HepG2 (cell line): ENCODE measurements at regions not wholly inside any gene's neighbourhood (a gene's known extent, or its start where the extent isn't known, plus 50 kb on each side); places are given as distances from the start of the nearest gene placed in this dataset.

ENCODE experiments used
- ATAC-seq: fragments of 200-7000 bp; cut with Tn5 transposase; 3 replicates; pipeline ENCODE4 v1.9.1; 2020; ENCODE audit warnings: mild to moderate bottlenecking, moderate library complexity
- BruUV-seq: library from RNA; stranded (reverse); fragments of 400-500 nt; replicated peaks from 2 replicates; lab custom pipeline; 2021; lab: Mats Ljungman, UMichigan
- CTCF ChIA-PET: fragments of 300-600 bp; formaldehyde crosslinking; extraction: SDS; loops from one replicate; lab custom pipeline; 2021; ENCODE audit warnings: low total read pairs, inconsistent platforms, low intra/inter-chr PET ratio; lab: Yijun Ruan, JAX
- POLR2A ChIA-PET: fragments of 350-600 bp; sonication (Branson Sonifier 250); formaldehyde crosslinking; loops from one replicate; lab custom pipeline; 2020; ENCODE audit warnings: antibody characterized with exemption, inconsistent platforms; lab: Yijun Ruan, JAX
- DNase-seq: peaks from one replicate; pipeline ENCODE4 v3.0.0-alpha.2; 2015; ENCODE audit warnings: low spot score
- FAIRE-seq: peaks from 3 replicates; lab custom pipeline; 2011; peaks lifted over from hg19 to GRCh38; lab: Jason Lieb, UNC
- H2AFZ ChIP-seq: one replicate; pipeline ENCODE4 v1.6.1; 2011; ENCODE audit warnings: low read length, inconsistent platforms
- H3K27ac ChIP-seq: fragments of 300-600 bp; 3 replicates; pipeline ENCODE4 v1.8.0; 2011; ENCODE audit warnings: mixed run types, mild to moderate bottlenecking, mixed read lengths, low read length, inconsistent platforms; ENCODE audit not compliant: insufficient read depth; ENCODE audit errors: extremely low read length
- H3K27me3 ChIP-seq, 2 experiments: fragments of 200-600 bp in 1 of 2; 2 replicates in 1 of 2; 3 replicates in 1 of 2; pipeline versions ENCODE4 v1.6.0 to v1.8.0; 2011; ENCODE audit warnings: low read length in 2 of 2, mild to moderate bottlenecking in 2 of 2, moderate library complexity in 2 of 2, inconsistent platforms in 1 of 2; ENCODE audit not compliant: insufficient read depth in 2 of 2, control insufficient read depth in 1 of 2
- H3K36me3 ChIP-seq, 2 experiments: fragments of 200-600 bp in 1 of 2; replicated peaks in 1 of 2; 2 replicates in 1 of 2; 3 replicates in 1 of 2; pipeline versions ENCODE4 v1.5.1 to v1.8.0; 2011; ENCODE audit warnings: low read length in 2 of 2, inconsistent platforms in 1 of 2; ENCODE audit not compliant: insufficient read depth in 2 of 2, control insufficient read depth in 1 of 2
- H3K4me1 ChIP-seq: 2 replicates; pipeline ENCODE4 v1.5.1; 2012; ENCODE audit warnings: low read length, inconsistent platforms; ENCODE audit not compliant: insufficient read depth
- H3K4me2 ChIP-seq: 2 replicates; pipeline ENCODE4 v1.6.0; 2011; ENCODE audit warnings: low read depth, low read length, inconsistent platforms
- H3K4me3 ChIP-seq, 3 experiments: fragments of 200-600 bp in 1 of 3; sonication (generic), shearing (Covaris generic) in 1 of 3; replicated peaks in 1 of 3; 2 replicates each; pipeline ENCODE4 v1.5.1; 2011 to 2016; ENCODE audit warnings: low read length in 3 of 3, inconsistent platforms in 2 of 3, low read depth in 2 of 3, mild to moderate bottlenecking in 2 of 3, control low read depth in 1 of 3, mixed read lengths in 1 of 3; ENCODE audit not compliant: insufficient read depth in 1 of 3
- H3K79me2 ChIP-seq: one replicate; pipeline ENCODE4 v1.6.1; 2011; ENCODE audit warnings: low read length, inconsistent platforms; ENCODE audit not compliant: insufficient read depth
- H3K9ac ChIP-seq: 2 replicates; pipeline ENCODE4 v1.6.0; 2011; ENCODE audit warnings: mild to moderate bottlenecking, low read depth, low read length, inconsistent platforms; ENCODE audit not compliant: insufficient read depth
- H3K9me3 ChIP-seq: 2 replicates; pipeline ENCODE4 v1.5.1; 2012; ENCODE audit warnings: mild to moderate bottlenecking, low read length
- H4K20me1 ChIP-seq: 2 replicates; pipeline ENCODE4 v1.6.0; 2011; ENCODE audit warnings: inconsistent platforms, mild to moderate bottlenecking, low read length, moderate library complexity; ENCODE audit not compliant: insufficient read depth
- FOXA1 ChIP-seq, 2 experiments: fragments of 450-650 bp in 1 of 2; sonication (generic) in 1 of 2; formaldehyde crosslinking in 1 of 2; IDR thresholded peaks; 2 replicates each; pipeline versions ENCODE4 v1.4.0 to v1.6.1; 2016 to 2020; ENCODE audit warnings: missing genetic modification reagents in 1 of 2
- GTF3A ChIP-seq: sonication (generic); formaldehyde crosslinking; conservative IDR thresholded peaks from 2 replicates; pipeline ENCODE4 v1.4.0; 2020; ENCODE audit warnings: mild to moderate bottlenecking, missing genetic modification reagents
- KAT7 ChIP-seq: IDR thresholded peaks from 2 replicates; pipeline ENCODE4 v1.6.1; 2018; ENCODE audit warnings: borderline replicate concordance, missing compliant biosample characterization
- TEAD2 ChIP-seq: sonication (generic); formaldehyde crosslinking; IDR thresholded peaks from 2 replicates; pipeline ENCODE4 v1.9.0; 2021; ENCODE audit warnings: missing genetic modification reagents
- ZNF607 ChIP-seq: sonication (generic); formaldehyde crosslinking; IDR thresholded peaks from 2 replicates; pipeline ENCODE4 v1.5.1; 2020; ENCODE audit warnings: missing genetic modification reagents, mild to moderate bottlenecking, borderline replicate concordance
- ZNF615 ChIP-seq: sonication (generic); formaldehyde crosslinking; IDR thresholded peaks from 2 replicates; pipeline ENCODE4 v1.5.0; 2020; ENCODE audit warnings: mild to moderate bottlenecking, missing genetic modification reagents, borderline replicate concordance
- WGBS: methylation state at CpG from one replicate; pipeline ENCODE4 v1.1.6; 2017; ENCODE audit warnings: low lambda C conversion rate; 5-methylcytosine and 5-hydroxymethylcytosine counted together
- in situ Hi-C: cut with HindIII; loops from 2 replicates; pipeline ENCODE4 v1.10.0; 2017; ENCODE audit warnings: low pct_unique_long_range_greater_than_20kb; ENCODE audit not compliant: extremely low pct_ligation_motif_present
- intact Hi-C: fragments of 100-400 bp; cut with micrococcal nuclease; formaldehyde crosslinking; loops from one replicate; pipeline ENCODE4 v1.10.0; 2022; ENCODE audit not compliant: unreplicated experiment
- TF ChIP-seq, protein P1 (sequence below): IDR thresholded peaks from 2 replicates; pipeline ENCODE4 v1.6.1; 2012; ENCODE audit warnings: low read depth, low read length, improper control_type of control experiment
- TF ChIP-seq, protein P2 (sequence below): sonication (generic); formaldehyde crosslinking; IDR thresholded peaks from 2 replicates; pipeline ENCODE4 v1.5.0; 2020; ENCODE audit warnings: mild to moderate bottlenecking, missing genetic modification reagents

DNA sequence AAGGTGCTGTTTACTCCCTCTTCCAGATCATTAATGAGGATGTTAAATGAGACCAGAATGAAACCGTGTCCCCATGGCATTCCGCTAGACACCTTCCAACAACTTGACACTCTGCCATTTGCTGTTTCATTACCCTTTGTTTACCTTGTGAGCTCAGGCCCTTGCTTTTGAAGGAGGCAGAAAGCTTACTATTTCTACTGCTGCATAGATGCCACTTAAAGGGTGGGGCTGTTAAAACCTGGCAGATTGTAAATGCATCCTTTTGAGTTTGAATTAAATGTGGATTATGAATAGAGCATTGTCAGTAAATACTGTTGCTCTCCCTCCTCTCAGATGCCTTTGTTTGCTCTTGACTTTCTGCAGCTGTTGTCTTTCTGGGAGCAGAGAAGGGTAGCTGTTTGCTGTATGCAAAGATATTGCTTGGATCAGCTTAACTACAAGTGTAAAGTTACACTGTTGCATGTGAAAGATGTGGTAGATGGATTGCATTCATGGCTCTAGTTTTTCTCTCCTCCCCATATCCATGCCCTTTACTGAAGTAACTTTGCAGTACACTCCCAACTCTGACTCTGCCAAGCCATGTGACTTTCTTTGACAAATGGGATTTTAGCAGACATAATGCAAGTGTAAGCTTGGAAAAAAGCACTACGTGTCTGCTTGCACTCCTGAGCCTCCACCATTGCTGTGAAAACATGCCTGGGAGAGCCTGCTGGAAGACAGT, 75.0 kb upstream of the DHX15 start:
- BruUV-seq, result no TSS peak
- H3K36me3 ChIP-seq, result no peaks in the 10 kb centered on the region
- no peak for DNase-seq
- H3K9me3 ChIP-seq, result no peaks in the 10 kb centered on the region
- no peaks in the 10 kb centered on the region for H4K20me1 ChIP-seq
- intact Hi-C loops (no loop called here), in situ Hi-C loops (no loop called here)
- H3K9ac ChIP-seq, result no peak overlapping the region
- 9% methylated on average over 3 of the region's 3 CpGs for WGBS
- H3K79me2 ChIP-seq, result no peaks in the 10 kb centered on the region
- CTCF ChIA-PET, result no interaction called here
- POLR2A ChIA-PET, result no interaction called here
- peaks cover 39% of the 10 kb centered on the region for H3K4me1 ChIP-seq
- H2AFZ ChIP-seq, result no peak overlapping the region
- H3K27me3 ChIP-seq, result no peaks in the 10 kb centered on the region
- FAIRE-seq, result no peak
- H3K27ac ChIP-seq, result no peak overlapping the region
- H3K4me3 ChIP-seq, result no peak overlapping the region
- H3K4me2 ChIP-seq, result no peak overlapping the region
- ATAC-seq, result no peak
- TF ChIP-seq FOXA1 (IDR thresholded peaks at IDR 0.05) (no peak), FOXA1 (CRISPR knock-in tag; IDR thresholded peaks at IDR 0.05) (peak; percentile 18; the same call in 1 of the 2 replicates), KAT7 (no peak)

DNA sequence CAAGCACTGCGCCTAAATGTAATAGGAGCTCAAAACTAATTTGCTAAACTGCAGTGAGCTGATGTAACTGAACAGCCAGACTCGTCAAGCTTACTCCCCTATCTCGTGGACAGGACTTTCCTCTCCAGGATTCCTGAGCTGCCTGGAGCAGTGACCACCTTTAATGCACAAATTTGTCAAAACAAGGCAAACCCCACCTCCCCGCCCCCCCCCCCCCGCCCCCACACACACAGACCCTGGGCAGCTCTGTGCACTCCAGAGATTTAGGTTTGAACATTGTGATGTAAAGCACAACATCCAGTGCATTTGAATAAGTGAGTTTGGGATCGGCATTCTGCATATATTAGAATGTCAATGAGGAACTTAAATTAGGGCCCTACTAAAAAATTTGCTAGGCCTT, 77.7 kb upstream of the DHX15 start:
- no peak overlapping the region for H3K27ac ChIP-seq
- ChIA-PET POLR2A (no interaction called here), CTCF (no interaction called here)
- H2AFZ ChIP-seq, result no peak overlapping the region
- H3K9me3 ChIP-seq, result no peaks in the 10 kb centered on the region
- DNase-seq (no peak), FAIRE-seq (no peak), ATAC-seq (no peak)
- H3K4me3 ChIP-seq, result no peak overlapping the region
- intact Hi-C loops, result no loop called here
- no peaks in the 10 kb centered on the region for H3K27me3 ChIP-seq
- H3K4me2 ChIP-seq, result no peak overlapping the region
- in situ Hi-C loops, result no loop called here
- WGBS, result 57% methylated on average over 2 of the region's 6 CpGs
- H4K20me1 ChIP-seq, result no peaks in the 10 kb centered on the region
- no TSS peak for BruUV-seq
- H3K36me3 ChIP-seq, result no peaks in the 10 kb centered on the region
- TF ChIP-seq ZNF607 (CRISPR knock-in tag) (no peak), ZNF615 (CRISPR knock-in tag) (no peak), TEAD2 (CRISPR knock-in tag) (no peak), GTF3A (no peak)
- TF ChIP-seq, protein P1, sequence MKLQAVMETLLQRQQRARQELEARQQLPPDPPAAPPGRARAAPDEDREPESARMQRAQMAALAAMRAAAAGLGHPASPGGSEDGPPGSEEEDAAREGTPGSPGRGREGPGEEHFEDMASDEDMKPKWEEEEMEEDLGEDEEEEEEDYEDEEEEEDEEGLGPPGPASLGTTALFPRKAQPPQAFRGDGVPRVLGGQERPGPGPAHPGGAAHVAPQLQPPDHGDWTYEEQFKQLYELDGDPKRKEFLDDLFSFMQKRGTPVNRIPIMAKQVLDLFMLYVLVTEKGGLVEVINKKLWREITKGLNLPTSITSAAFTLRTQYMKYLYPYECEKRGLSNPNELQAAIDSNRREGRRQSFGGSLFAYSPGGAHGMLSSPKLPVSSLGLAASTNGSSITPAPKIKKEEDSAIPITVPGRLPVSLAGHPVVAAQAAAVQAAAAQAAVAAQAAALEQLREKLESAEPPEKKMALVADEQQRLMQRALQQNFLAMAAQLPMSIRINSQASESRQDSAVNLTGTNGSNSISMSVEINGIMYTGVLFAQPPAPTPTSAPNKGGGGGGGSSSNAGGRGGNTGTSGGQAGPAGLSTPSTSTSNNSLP, result no peak
- TF ChIP-seq, protein P2, sequence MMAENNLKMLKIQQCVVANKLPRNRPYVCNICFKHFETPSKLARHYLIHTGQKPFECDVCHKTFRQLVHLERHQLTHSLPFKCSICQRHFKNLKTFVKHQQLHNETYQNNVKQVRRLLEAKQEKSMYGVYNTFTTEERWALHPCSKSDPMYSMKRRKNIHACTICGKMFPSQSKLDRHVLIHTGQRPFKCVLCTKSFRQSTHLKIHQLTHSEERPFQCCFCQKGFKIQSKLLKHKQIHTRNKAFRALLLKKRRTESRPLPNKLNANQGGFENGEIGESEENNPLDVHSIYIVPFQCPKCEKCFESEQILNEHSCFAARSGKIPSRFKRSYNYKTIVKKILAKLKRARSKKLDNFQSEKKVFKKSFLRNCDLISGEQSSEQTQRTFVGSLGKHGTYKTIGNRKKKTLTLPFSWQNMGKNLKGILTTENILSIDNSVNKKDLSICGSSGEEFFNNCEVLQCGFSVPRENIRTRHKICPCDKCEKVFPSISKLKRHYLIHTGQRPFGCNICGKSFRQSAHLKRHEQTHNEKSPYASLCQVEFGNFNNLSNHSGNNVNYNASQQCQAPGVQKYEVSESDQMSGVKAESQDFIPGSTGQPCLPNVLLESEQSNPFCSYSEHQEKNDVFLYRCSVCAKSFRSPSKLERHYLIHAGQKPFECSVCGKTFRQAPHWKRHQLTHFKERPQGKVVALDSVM, result no peak
- H3K79me2 ChIP-seq, result no peaks in the 10 kb centered on the region
- peaks cover 39% of the 10 kb centered on the region for H3K4me1 ChIP-seq
- no peak overlapping the region for H3K9ac ChIP-seq
